ENCODE measurements at regions not wholly inside any gene's neighbourhood (a gene's known extent, or its start where the extent isn't known, plus 50 kb on each side); places are given as distances from the start of the nearest gene placed in this dataset.

DNA sequence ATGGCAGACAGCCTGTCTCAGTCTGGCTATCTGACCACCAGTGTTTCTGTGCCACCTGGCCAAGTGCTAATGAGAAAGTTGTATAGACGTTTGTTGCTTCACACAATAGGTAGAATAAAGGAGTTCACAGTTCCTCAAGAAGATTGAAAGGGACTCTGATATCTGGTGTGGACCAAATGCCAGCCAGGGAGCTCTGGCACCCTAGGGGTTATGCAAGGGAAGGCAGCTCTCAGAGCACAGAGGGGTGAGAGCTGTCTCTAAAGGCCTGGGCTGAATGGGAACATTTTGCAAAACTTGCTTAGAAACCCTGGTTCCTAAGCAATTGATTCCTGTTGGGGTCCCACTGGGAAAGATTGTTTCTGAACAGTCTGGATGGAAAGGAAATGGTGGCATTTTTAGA is 553.8 kb downstream of the EPHA4 start:
- TF ChIP-seq, protein P1, sequence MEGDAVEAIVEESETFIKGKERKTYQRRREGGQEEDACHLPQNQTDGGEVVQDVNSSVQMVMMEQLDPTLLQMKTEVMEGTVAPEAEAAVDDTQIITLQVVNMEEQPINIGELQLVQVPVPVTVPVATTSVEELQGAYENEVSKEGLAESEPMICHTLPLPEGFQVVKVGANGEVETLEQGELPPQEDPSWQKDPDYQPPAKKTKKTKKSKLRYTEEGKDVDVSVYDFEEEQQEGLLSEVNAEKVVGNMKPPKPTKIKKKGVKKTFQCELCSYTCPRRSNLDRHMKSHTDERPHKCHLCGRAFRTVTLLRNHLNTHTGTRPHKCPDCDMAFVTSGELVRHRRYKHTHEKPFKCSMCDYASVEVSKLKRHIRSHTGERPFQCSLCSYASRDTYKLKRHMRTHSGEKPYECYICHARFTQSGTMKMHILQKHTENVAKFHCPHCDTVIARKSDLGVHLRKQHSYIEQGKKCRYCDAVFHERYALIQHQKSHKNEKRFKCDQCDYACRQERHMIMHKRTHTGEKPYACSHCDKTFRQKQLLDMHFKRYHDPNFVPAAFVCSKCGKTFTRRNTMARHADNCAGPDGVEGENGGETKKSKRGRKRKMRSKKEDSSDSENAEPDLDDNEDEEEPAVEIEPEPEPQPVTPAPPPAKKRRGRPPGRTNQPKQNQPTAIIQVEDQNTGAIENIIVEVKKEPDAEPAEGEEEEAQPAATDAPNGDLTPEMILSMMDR (IDR thresholded peaks at IDR 0.05) = no peak
- TF ChIP-seq POLR2A (IDR thresholded peaks at IDR 0.05) = no peak
- TF ChIP-seq EP300 (IDR thresholded peaks at IDR 0.05) = no peak
